GM19238 (cell line): ENCODE measurements at regions not wholly inside any gene's neighbourhood (a gene's known extent, or its start where the extent isn't known, plus 50 kb on each side); places are given as distances from the start of the nearest gene placed in this dataset.
A peak's percentile ranks its signal among the peaks of the same experiment; 100 is the strongest.

Experiments
- DNase-seq: peaks from one replicate; pipeline ENCODE4 v3.0.0; 2011; ENCODE audit warnings: low spot score; ENCODE audit not compliant: insufficient read length

DNA sequence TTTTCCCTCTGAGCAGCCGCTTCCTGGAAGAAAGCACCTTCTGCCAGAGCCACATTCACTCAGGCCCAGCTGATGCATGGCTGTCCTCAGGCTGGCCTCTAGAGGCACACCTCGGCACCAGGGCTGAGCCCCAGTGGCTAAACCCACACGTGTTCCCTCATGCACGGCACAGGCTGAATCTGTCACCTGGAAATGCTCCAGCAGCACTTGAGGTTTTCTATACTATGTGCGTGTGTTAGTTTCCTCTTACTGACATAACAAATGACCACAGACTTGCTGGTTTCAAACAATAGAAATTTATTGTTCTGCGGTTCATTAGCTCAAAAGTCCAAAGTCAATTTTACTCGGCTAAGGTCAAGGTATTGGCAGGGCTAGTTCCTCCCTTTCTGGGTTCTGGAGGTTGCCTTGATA lies 141.4 kb downstream of the LRRC70 start:
- DNase-seq, result peak; percentile 61

DNA sequence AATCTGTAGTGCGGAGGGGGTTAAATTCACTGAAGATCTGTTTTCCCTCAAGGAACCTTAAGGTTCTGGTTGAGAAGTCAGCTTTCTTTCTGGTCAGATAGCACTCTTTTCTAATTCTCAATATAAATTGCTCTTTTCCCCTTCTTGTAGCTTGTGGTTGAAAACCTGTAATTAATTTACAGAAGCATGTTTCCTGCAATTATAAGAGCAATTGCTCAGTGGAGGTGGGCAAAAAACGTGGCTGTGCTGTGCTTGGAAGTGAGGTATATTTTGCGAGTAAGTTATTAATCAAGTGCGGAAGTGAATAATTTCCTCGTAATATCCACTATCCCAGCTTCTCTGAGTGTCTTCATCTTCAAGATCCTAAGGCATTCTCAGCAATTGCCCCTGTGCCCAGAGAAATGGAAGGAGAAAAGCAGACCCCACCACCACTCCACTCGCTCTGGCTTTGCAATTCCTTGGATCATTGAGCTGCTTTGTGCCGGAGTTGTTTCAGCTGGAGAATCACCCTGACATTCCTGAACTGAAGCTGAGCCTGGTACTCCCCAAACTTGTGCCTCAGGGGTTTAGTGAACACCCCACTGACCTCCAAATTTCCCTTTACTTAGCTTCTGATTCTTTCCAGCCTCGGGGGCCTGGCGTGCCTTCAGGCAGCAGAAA lies 140.6 kb downstream of the LRRC70 start:
- no peak for DNase-seq

DNA sequence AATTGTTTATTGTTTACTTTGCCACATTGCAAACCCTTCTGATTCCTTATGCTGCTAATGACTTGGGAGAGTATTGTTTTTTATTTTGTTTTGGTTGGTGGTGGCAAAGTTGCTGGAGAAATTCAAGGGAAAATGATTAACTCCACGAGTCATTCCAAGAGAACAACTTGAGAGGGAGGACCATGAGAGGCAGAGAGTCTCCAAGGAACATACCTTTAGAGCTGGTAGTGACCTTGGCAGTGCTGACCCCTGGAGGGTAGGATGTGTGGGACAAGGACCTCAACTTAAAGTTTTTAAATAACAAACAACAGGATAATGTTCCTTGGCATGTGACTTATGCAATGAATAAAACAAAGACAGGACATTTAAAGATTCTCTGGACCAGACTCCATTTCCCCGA lies 139.7 kb downstream of the LRRC70 start:
- no peak for DNase-seq

DNA sequence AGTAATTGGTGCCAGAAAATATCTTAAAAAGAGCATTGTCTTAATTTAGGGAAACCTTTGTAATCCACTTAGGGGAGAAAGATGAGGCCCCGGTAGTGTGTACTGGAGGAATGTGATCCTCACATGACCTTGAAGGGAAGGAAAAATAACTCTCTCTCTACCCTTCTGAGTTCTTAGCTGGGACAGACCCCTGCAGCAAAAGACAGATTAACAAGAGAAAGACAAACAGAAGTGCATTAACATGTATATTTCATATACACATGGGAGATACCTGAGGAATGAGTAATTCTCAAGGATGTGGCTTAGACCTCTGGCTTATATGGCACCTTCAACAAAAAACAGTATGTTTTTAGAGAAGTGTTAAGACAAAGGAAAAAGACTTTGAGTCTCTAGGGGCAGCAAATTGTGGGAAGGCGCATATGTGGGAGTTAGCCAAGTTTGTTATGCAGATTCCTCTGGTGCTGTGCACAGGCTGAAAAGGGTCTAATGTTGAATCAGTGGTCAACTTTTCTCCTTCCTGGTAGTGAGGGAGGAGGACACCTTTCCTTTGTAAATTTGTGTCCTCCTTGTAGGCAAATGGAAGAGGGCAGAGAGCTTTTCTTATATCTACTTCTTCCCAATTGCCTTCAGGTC lies 138.8 kb downstream of the LRRC70 start:
- no peak for DNase-seq

DNA sequence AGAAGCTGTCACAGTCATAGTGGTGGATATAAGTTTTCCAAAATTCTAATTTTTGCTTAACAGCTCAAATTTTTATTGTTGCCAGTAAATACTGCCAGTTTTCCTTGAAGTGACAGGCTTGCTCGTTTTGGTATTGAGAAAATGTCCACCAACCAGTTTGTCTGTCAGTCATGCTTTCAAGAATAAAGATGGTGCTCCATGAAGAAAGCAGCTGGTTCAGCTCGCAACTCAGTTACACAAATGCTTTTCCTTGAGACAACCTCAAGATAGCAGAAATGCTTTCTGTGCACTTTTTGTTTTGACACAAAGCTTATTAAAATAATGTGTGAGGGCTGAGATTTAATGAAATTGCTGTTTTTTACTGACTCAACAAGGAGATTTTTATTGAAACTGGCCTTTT lies 135.7 kb downstream of the LRRC70 start:
- DNase-seq, result no peak

DNA sequence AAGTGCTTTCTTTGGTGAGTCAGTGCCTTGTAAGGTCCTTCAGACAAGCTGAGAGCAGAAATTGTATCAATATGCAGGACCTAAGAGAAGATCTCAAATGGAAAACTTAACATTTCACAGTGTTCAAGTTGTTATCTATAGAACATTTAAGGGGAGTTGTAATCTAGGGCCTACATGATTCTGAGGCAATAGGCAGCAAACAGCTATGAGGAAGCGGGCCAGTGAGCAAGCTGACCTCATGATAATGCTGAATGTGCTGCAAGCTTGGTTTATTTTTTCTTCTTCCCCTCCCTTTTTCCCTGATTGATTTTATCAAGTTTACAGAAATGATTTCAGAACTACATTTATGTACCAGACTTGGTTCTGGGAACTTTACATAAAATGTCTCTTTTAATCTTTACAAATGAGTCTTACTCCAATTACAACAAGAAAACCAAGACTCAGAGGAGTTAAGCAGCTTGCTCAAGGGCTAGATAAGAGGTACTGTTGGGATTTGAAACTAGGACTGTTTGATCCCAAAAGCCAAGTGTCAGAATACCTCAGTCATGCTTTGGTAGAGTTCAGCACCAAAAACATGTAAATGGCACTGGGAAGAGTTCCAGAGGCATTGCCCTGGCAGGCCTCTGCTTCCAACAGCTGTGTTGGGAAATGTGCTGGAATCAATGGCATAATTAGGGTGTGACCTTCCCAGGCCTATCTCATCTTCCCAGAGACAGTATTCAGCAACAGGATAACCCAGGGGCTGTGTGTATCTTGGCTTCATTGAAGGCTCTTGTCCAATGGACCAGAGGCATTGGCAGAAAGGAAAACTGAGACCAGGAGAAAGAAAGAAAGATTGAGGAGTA lies 130.1 kb downstream of the LRRC70 start:
- DNase-seq, result no peak

DNA sequence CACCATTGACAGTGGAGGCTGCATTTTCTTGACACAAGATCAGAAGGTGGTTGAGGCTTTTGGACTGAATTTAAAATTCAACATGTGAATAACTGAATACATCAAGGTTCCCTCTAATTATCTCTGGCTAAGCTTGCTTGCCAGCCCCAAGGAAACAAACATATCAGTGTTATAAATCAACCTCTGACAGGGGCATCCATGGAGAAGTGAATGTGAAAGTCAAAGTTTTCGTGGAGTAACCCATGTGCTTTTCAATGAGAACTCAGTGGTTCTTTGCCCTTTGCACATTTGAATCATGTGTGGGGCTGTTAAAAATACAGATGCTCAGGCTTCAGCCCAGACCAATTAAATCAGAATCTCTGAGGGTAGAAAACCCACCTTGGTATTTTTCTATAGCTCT lies 128.9 kb downstream of the LRRC70 start:
- DNase-seq, result no peak

DNA sequence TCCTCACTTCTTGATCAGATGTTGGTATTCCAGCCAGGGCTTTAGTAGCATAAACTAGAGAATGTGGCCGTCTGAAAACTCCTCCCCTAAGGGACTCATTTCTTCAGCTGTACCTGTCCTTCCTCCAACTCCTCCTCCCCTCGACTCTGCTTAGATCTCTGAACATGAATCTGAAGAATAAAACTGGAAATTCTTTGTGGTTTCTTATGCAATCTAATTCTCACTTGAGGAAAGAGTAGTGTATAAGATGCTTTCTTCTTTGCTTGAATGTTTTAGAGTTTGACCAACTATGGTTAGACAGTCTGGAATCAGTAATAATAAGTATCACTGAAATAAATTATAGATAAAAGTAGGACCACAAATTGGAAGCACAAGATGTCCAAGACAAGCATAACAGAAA lies 128.5 kb downstream of the LRRC70 start:
- no peak for DNase-seq

DNA sequence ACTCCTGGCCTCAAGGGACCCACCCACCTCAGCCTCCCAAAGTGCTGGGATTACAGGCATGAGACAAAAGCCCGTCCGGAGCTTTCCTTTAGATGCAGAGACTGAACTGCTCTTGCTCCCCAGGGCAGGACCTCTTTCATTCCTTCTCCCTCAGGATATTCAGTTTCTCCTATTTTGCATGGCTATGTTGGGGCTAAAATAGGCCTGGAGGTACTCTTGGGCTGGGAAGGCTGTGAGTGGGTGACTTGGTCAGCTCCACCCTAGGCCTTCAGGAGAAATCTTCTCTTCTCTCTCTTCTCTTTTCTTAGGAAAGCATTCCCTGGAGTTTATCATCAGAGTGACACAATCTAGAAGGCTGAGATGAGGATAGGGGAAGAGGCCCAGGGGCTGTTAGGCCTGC lies 126.4 kb downstream of the LRRC70 start:
- no peak for DNase-seq

DNA sequence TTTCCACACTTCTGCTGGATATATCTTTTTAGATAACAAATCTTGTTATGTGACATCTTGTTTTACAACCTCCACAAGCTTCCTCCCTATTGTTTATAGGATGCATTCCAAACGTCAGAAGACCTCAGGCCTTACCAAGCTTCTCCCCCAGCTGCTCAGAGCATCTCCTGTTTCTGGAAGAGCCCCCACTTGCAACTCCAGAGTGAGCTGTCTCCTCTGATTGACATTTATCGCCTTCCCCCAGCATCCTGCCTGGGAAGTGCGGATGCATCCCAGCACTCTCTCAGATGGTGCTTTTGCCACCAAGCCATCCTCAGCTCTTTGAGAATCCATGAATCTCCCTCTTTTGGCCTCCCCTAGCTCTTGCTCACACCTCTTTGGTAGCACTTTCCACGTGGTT lies 123.5 kb downstream of the LRRC70 start:
- no peak for DNase-seq

DNA sequence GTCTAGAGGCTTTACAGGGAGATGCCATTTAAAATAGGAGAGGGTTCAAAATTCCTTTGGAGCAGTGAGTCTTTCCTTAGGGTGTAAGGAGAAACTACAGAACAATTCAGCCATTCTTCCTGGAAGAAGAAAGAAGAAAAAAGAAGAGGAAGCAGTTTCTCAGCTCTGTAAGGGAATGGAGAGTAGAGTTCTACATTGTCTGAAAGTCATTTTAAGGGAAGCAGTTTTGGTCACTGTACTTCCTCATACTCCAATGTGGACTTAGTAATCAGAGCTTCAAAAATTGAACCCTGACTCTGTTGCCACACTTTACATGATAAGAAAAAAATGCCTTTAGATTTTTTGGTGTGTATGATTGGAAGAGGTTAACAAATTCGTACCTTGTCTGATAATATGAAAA lies 122.4 kb downstream of the LRRC70 start:
- no peak for DNase-seq

DNA sequence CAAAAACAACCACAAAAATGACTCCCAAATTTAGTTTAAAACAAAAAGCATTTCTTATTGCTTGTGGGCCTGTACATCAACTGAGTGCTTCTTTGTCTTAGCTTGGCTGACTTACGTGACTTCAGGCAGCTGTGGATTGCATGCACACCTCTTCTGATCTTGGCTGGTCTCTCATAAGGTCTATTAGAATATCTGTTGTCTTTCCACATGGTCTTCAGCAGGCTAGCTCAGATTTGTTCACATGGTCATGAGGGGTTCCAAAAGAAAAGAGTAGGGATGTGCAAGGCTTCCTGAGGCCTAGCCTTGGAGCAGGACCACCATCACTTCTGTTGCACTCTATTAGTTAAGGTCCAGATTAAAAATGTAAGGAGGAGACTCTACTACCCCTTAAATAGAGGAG lies 120.1 kb downstream of the LRRC70 start:
- DNase-seq, result no peak

DNA sequence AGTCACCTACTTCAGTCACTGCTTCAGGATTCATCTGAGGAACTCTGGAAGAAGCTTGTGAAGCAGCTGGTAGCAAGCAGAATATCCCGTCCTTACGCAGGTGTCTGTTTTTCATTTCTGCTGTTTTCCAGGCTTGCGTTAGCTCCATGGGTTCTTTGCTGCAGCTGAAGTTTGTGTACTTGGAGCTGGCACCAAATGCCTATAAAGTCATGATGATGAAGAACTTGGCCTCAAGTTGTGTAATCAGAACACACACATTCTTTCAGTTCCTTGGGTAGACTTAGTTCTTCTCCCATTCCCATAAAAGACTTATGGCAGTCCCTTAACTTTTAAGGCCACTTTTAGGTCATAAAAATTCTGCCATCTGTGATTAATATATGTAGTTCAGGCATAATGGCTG lies 116.7 kb downstream of the LRRC70 start:
- DNase-seq, result no peak

DNA sequence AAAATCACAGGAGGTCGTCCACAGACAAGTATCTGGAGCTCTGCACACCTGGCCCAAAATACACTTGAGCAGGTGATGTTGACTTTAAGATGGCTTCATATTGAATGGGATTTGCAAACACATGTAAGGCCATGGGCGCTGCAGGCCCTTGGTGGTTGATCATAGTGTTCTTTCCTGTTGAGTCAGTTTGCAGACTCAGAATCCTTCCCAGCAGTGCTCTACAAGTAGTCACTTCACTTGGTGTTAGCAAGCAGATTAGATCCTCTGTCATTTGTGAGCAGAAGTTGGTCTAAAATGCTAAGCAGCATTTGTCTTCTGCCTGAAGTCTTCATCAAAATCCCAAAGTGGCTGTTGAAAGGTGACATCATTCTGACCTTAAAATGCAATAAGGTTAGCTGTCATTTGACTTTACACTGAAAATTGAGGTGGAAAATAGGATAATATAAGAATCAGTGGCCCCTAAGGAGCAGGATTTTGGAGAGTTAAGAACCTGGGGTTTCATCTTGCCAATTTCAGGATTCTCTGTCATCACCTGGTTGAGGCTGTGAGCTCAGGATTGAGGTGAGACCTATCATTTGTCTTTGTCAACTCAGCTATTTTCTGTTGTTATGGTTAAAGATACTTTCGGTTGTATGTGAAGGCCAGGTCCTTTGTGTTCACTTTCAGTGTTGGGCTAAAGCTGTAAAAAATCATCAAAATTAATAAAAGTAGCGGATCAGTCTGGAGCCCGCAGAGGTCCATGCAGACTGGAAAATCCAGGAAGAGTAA lies 114.5 kb downstream of the LRRC70 start:
- no peak for DNase-seq

DNA sequence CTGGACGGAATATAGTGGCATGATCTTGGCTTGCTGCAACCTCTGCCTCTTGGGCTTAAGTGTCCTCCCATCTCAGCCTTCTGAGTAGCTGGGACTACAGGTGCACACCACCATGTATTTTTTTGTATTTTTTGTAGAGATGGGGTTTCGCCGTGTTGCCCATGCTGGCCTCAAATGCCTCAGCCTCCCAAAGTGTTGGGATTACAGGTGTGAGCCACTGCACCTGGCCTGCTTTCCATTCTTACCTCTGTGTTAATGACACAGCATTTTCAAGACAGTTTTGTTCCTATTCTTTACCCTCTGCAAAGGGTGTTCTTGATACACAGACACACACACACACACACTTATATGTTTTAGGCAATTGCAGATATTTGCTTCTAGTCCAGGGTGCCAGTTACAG lies 113.3 kb downstream of the LRRC70 start:
- DNase-seq, result no peak

DNA sequence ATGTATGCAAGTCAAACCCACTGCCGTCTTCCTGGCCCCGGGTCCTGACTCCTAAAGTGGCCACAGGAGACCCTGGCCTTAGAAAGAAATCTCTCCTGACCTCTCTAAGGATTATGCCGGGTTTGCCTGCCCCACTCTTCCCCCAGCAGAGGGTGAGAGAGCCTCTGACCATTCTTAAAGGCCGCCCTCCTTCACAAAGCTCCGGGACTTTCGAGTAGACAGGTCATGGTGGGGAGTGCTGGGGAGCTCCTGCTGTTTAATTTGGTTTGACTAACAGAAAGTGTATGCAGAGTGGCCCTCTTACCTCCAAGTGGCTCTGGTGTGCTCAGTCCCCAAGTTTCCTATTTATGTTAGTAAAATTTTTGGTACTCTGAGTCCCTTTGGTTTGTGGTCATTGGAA lies 111.8 kb downstream of the LRRC70 start:
- no peak for DNase-seq

DNA sequence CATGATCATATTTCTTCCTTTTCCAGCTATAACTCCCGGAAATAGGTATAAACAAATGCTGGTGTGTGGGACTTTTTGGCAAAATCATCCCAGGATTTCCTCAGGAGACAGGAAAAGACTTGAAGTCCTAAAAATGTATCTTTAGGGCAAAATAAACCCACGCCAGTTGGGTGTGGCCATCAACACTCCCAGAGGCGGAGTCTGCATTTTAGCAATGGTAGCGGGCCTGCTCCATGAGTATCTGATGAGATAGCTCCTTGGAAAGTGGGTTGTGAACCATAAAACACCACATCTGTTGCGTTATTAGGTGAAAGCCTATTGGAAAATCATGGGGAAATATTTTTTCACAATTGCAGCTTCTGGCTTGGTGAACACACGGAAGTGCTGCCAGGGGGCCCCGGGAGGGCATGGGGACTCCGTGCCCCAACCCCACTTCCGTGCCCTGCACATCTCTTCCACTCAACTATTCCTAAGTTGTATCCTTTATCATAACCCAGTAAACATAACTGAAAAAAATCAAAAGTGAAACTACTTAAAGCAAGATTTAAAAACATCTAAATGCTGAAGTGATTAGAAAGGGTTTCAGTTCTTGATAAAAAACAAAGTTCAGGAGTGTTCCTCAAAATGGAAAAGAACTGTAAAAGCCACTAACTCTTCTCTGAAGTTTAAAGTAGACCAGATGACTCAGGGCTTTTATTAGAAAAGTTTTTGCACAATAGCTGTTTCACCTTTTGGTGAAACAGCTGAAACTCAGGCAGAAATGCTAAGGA lies 111.2 kb downstream of the LRRC70 start:
- no peak for DNase-seq

DNA sequence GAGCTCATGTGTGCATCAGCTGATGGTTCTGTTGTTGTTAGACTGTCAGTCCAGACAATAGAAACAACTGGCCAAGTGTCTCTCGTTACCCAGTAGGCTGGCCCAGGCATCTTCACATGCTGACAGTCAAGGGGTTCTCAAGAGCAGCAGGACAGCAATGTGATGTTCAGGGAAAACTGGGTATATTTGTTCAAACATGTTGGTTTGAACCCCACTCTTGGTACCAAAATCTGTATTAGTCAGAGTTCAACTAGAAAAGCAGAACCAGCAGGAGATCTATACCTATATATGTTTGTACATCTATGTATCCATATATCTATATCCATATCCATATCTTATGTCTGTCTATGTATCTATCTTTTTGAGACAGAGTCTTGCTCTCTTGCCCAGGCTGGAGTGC lies 108.1 kb downstream of the LRRC70 start:
- no peak for DNase-seq

DNA sequence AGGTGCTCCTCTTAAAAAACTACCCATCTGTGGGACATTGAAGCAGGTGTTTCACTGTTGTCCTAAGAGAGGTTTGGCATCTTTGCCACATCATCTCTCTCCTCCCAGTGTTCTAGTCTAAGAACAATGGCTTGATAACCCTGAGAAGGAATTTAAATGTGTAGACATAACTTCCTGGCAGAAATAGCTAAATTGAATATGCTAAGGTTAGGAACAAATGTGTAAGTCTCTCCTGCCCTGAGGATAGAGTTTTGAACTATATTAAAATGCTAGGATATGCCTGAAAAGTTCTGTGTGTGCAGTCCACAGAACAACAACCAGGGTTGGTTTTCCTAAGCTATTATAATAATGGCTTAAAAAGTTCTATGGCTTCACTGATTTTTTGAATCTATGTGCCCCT lies 106.6 kb downstream of the LRRC70 start:
- DNase-seq, result no peak

DNA sequence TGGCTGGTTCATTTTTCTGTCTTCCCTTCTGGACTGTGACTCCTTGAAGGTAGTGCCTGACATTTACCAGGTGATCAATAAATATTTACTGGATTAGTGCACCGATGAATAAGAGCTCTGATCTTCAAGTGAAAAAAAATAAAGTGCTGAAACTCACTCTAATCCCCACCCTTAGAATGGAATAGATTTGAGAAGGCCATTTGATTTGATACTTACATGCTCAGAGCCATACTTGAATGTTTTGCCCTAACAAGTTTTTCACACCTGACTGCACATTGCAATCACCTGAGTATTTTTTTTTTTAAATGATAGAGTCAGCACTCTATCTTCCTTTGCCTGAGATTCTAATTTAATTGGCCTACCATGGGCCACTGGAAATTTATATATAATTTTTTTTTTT lies 105.7 kb downstream of the LRRC70 start:
- no peak for DNase-seq

DNA sequence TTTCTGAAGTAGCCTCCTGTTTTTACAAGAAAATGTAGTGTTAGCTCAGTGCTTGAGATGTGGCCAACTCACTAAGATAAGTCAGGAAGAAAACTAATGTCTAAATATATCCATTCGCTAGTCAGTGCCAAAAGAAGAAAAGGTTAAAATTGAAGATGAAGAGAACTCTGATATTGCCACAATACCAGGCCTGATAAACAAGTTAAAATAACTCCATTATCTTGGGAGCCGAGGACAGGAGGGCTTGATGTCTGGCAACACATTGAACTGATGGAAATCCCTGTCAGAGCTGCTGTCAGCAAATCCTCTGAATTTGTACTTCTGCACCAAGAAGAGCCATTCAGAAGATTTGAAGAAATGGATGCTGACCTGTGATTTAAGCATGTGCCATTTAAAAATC lies 103.4 kb downstream of the LRRC70 start:
- DNase-seq, result no peak
